K562 (cell line): ENCODE measurements at regions not wholly inside any gene's neighbourhood (a gene's known extent, or its start where the extent isn't known, plus 50 kb on each side); places are given as distances from the start of the nearest gene placed in this dataset.

Source experiments
- CHD7 ChIP-seq: fragments of 200-600 bp; sonication (generic); IDR thresholded peaks from one replicate; pipeline ENCODE4 v1.6.1; 2012; ENCODE audit warnings: mild to moderate bottlenecking, low read depth, low read length, inconsistent platforms

GRCh38 chr19:28217022-28217421, 995.9 kb downstream of the UQCRFS1 start (continued):
- TF ChIP-seq CHD7: no peak
